CD4-positive, alpha-beta T cell treated with Interleukin-17A for 4 hours (primary cell): ENCODE measurements at regions not wholly inside any gene's neighbourhood (a gene's known extent, or its start where the extent isn't known, plus 50 kb on each side); places are given as distances from the start of the nearest gene placed in this dataset.
"Not testable (repeated sequence)": the region's sequence is repeated elsewhere in the genome, so short reads cannot be mapped to it uniquely, and the experiment has no call there.

Experiments used
- DNase-seq: peaks from one replicate; pipeline ENCODE4 v3.0.0-alpha.2; 2020; ENCODE audit warnings: mixed read lengths

DNA sequence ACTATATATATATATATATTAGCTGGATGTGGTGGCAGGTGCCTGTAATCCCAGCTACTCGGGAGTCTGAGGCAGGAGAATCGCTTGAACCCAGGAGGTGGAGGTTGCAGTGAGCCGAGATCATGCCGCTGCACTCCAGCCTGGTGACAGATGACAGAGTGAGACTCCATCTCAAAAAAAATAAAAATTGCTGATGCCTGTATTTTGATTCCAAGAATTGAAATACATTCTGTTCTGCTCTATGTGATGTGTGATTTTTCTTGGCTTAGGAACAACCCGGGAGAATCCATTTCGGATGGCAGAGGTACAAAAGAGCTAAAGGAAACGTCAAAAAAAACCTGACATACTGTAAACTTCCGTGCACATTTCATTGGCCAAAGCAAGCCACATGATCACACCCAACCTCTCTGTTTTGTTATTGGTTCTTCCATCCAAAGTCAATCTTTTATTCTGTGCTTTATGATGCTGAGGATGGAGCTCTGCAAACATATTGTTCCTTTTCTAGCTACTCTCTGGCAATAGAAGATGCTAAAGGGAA is 478.1 kb upstream of the MAP2 start:
- no peak for DNase-seq

DNA sequence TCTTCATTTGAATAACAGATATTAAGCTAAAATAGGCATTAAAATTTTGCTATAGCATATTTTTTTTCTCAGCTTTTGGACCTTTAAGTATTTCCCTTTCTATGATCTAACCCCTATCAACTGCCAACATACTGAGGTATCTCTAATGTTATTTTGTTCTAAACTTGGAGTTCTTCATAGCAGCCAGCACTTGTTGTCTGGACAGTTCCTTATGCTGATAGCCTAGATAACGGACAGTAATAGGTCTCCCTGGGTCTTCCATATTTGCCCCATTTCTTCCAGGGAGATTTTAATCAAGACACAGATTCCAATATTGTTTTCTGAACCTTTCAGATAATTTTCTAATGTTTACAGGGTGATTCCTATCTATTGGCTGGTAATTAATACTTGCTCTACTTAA is 475.8 kb upstream of the MAP2 start:
- no peak for DNase-seq

DNA sequence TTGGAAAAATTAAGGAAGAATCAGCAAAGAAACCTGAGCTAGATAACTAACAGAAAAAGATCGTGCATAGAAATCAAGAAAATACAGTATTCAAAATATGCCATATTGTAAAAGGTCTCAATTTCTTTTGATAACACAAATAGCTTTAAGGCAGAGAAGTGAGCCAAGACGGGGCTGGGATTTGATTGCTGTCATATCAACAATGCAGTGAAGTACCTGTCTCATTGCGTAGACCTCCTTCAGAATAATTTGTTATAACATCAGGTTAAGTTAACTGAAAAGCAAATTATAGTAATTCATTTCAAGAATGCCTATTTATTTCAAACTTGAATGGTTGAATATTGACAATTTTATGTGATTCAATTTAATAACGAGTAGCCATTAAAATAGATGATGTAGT is 453.8 kb upstream of the MAP2 start:
- no peak for DNase-seq

DNA sequence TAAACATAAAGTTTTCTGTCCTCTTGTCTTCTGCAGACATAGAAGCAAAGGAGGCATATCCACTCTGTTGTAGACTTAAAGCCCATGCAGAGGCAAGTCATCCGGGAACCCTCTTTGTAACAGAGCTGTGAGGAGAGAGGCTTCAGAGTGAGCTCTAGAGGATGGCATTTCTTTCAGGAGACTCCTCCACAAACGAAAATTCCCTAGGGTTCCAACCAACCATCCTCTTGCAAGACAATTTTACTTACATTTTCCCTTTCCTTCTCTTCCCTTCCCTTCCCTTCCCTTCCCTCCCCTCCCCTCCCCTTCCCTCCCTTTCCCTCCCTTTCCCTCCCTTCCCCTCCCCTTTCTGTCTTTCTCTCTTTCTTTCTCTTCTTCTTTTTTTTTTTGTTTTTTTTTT is 446.3 kb upstream of the MAP2 start:
- no peak for DNase-seq

DNA sequence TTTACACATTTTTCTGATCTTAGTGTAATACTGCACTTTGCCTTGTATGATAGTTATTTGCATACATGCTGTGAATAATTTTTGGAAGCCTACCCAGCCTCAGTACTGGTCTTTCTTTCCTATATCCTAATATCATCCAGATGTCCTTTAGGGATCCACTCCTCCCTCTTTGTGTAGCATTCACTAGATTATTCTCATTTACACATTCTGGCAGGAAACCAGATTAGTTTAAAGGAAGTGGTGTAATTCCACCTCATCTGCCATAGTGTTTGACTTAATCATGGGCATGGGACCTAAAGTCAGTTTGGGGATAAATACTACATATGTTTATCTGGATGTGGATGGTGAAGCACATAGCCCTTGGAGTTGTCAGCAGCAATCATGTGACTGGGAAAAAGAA is 444.9 kb upstream of the MAP2 start:
- DNase-seq = no peak

DNA sequence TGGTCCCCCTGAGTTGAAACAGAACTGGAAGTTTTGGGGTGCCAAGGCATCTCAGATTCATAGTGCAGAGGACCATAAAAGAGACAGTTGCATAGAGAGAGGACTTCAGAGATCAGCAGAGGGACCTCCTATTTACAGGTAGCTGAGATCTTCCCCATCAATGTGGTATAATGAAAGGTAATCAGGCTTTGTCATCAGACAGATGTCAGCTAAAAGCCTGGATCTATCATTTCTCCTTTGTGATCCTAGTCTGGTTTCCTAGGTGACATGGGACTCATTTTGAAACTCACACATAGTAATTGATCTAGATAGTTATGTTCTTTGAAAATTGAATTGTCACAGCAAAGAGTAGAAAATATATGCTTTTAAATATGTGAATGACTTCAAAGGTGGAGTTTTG is 443.5 kb upstream of the MAP2 start:
- no peak for DNase-seq

DNA sequence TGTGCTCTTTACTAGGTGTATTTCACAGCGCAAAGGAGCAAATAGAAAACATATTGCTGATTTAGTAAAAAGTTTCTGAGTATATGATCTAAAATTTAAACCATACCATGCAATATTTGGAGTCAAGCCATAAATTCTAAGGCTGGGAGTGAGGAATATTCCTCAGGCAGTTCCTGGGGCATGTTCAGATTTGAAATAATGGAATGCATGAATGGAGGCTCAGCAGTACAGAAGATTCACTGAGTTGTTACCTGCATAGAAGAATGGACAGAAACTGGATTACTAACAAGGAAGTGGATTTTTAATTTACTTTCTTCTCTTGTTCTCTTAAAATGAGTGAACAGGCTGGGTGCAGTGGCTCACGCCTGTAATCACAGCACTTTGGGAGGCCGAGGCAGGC is 441.0 kb upstream of the MAP2 start:
- no peak for DNase-seq

DNA sequence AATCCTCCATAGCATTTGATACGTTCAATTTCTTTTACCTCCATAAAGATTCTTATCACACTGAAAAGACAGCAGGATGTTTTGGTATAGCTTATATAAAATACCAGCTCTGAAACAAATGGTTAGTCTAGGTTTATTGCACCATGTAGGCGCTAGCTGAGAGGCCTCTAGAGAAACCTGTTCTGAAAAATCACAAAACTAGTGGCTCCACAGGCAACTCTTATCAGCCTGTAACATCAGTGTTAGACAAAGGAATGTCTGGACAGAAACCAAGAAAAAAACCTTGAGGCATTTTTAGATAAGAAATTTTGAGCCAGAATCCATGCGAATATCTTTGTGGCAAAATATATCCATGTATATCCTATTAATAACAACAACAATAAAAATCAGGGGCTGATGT is 440.4 kb upstream of the MAP2 start:
- no peak for DNase-seq

DNA sequence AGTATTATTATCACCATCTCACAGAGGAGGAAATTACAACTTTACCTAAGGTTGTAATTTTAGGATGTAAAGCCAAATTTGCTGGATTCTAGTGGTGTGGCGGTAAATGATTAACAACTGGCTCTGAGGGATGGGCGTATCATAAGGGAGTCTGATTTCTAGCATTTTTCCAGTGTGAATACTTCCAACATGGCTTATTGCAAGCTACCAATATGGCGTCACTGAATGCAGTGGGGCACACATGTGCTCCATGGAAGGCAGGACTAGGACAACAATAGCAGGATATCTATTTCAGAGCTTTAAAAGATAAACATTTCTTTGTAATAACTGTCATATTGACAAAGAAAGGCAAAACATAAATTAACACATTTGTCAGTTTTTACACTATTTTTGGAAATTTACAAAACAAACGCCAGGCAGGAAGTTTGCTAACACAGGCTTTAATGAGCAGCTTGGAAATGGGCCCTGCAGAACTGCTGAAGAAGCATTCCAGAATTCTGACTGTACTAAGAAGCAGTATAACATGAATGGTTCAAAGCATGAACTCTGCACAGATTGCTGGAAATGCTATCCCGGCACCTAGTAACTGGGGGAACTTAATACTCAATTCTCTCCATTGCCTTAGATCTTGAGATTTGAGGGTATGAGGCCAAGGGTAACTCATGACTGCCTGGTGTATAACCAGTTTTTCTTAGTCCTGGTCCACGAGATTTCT is 439.3 kb upstream of the MAP2 start:
- no peak for DNase-seq

DNA sequence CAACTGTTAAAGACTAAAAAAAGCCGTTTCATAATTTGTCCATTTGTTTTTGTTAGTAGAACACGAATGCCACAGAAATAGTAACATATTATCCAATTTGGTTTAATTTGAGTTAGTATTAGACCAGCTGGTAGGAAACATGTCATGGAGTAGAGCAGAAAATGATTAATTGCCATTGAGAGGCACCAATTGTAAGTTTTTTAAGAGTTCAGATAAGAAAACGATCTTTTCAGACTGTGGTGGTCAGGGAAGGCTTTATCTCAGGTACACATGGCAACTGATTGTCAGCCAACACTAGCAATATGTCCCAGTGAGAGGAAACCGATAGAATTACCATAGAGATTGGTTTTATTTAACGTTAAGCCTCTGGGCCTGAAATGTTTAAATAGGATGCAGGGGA is 438.2 kb upstream of the MAP2 start:
- no peak for DNase-seq

DNA sequence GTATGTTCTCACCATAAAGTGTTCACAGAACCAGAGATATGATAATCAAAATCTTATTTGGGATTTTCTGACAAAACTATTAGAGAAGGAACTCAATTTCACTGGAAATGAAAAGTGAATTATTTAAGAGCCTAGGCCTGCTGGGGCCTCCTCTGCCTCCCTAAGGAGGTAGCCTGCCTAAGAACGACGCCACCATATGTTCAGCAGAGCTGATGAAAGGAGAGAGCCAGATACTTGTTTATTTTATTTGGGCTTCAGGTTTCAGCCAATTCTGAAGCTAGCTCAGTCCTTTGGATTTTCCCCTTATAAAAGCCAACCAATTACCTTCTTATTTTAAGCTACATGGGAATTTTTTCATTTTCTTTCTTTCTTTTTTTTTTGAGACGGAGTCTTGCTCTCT is 433.1 kb upstream of the MAP2 start:
- DNase-seq = no peak

DNA sequence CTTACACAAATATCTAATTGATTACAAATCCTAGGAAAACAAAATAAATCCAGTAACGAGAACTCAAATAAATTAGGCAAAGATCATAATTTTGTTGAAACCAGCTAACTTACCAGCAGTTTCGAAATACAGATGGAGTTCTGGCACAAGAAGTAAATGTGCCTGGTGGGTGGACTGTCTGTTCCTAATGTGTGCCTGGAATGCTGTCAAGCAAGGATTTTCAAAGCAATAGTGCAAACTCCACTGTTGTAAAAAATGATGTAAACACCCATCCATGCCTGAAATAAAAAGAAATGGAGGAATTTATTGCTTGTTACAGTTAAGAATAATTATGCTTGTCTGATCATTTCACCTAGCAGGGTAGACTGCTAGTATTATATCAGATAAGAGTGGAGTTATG is 423.9 kb upstream of the MAP2 start:
- DNase-seq = no peak

DNA sequence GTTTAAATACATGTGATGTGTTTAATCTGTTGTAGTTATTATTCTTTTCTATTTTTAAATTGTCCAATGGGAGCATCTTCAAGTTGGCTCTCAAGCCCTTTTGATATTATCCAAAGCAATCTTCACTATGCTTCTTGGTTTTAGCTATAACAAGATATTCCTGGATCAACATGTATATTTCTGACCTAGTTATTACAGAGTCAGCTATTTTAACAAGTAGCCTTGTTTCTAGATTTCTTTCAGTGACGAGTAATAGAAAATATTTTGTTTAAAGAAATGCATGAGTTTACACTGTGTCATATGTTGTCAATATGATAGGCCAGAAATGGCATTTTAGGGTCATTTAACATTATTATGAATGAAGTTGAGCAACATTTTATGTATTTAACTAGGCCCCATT is 421.8 kb upstream of the MAP2 start:
- DNase-seq = no peak

DNA sequence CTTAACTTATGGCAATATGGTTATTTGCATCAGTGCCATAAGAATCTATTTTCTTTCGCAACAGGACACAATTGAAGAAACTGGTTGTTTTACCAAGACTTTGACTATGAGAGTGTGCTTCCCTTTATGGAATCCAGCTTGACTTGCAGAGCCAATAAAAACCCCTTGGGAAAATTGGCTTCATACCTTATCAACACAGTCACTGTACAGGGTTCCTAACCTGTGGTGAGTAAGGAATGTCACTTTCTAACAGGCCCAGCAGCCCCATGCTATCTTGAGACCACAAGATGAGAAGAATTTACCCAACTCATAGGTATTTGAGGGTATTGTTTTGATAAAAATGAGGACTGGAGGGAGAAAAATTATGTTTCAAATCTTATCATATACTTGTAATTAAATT is 418.5 kb upstream of the MAP2 start:
- DNase-seq = no peak

DNA sequence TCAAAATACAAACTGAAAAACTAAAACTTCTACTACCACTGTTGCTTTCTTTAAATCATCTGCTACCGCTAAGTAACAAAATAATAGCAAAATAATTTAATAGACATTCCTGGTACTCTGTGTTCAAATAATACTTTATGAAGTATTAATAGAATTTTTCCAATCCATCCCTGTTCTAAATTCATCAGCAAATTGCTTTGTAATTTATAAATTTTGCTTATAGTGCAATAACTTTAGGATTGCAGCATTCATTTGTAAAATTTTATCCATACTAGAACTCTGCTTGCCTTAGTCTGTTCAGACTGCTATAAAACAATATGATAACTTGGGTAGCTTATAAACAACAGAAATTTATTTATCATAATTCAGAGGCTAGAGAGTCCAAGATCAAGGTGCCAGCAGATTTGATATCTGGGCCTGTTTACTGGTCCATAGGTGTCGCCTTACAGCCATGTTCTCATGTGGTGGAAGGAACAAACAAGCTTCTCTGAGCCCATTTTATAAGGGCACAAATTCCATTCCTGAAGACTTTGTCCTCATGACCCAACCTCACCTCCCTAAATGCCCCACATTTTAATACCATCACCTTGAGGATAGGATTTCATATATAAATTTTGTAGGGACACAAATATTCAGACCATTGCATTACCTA is 415.1 kb upstream of the MAP2 start:
- DNase-seq = no peak

DNA sequence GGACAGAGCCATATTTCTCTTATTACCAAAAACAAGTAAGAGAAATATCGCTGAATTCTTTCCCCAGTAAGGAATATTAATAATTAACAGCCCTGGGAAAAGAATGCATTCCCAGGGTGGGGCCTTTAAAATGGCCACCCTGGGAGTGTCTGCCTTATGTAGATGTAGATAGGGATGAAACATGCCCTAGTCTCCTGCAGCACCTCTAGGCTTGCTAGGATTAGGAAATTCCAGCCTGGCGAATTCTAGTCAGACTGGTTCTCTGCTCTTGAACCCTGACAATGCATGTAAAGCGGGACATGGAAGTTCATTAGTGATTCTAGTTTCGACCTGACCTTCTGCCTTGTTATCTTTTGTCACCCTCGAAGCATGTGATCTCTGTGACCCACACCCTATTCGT is 405.2 kb upstream of the MAP2 start:
- DNase-seq = not testable (repeated sequence)

DNA sequence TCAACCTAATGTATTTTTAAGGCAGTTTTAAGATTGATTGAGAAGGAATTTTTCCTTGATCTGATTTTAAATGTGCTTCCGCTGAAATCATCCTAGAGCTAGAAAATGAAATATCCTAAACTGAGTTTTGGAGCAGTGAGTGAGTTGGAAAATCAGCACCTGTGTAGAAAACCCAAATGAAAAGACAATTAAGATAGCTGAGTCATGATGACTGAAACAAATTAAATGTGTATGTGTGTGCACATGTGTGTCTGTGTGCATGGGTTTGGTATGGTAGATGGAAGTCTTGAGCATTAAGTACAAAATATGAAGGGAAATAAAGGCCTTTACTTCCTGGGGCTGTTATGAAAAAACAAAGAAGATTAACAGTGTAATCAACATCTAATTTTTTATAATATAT is 394.6 kb upstream of the MAP2 start:
- DNase-seq = no peak

DNA sequence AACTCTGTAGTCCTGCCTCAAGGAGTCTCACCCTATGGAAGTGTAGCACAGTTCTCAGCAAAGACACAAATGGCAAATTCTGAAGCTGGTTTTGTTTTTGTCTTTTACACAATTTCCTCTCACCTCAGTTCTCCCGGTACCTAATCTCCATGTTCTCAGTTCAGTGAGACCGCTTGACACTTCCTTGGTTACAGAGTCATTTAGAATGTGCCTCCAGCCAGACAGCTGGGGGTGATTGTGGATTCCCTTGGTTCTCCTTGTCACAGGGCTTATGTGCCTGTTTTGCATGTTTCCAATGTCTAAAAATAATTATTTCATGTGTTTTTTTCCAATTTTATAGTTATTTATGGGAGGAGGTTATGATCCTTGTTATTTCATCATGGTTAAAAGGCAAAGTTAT is 379.5 kb upstream of the MAP2 start:
- DNase-seq = no peak

DNA sequence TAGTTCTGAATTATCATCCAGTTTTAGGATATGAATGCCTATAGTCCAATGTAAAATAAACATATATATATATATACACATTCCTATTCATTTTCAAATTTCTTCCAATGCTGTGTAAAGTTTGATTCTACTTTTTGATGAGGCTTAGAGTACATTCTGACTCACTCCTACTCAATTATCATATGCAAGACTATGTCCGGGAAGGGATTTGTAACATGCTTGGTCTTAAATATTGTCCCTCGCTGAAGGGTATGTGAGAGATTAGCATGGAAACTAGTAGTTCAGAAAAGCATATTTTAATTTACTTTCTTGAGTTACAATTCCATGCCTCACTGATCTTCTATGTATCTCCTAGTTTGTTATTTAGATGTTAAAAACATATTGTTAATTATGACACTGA is 377.7 kb upstream of the MAP2 start:
- DNase-seq = no peak

DNA sequence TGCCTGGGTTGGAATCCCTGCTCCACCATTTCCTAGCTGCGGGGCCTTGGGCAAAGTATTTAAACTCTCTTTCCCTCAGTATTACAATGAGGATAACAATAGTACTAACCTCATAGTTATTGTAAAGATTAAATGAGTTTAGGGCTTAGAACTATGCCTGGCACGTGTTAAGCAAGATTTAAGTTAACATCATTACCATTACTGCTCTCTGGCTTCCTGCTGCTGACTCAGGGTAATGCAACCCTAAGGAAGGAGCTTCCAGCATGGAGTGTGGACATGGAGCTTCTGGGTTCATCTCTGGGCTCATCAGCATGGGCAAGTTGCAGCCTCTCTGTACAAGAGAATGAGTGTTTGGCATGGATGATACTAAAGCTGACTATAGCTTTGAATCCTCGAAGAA is 374.2 kb upstream of the MAP2 start:
- no peak for DNase-seq

DNA sequence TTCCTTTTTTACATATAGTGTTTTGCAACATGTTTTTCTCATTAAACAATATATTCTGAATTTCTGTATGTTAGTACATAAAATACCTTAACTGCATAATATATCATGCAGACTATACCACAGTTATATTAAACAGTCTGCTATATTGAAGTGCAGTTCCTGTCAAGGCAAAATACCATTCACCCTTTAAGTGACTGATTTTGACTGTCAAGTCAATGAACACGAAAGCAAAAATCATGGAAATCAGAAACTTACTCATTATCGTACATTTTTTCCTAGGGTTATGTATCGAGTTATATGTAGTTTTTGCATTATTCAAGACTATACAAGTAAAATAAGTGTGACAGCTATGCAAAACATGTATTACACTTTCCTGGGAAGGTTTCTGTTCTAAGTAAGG is 361.6 kb upstream of the MAP2 start:
- no peak for DNase-seq

DNA sequence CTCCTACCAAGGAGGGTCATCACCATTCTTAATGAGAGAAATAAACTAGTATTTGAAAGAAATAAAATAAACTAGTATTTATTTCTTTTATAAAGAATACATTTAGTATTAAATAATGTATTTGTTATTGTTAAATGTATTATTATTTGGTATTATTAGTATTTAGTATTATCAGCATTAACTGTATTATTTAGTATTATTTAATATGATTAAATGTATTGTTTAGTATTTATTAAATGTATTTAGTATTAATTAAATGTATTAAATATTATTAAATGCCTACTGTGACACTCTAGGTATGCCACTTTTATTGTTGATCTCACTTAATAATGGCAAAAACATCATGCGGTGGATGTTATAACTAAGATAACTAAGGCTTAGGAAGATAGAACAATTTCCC is 353.6 kb upstream of the MAP2 start:
- no peak for DNase-seq

DNA sequence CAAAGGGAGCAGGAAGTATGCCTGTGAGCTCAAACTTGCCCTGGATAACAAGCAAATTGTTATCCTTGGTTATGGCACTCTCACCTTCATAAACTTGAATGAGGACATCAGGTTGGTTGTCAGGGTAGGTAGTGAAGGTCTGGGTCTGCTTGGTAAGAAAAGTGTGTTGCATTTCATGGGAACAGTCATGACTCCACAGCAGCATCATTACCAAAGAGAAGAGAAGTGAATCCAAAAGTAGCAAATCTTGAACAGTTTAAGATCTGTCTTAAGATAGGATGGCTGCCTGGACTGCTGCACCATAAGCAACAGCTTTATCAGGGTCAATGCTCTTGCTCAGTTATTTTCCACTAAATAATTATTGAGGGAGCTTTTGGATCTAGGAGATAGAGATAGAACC is 350.7 kb upstream of the MAP2 start:
- no peak for DNase-seq

DNA sequence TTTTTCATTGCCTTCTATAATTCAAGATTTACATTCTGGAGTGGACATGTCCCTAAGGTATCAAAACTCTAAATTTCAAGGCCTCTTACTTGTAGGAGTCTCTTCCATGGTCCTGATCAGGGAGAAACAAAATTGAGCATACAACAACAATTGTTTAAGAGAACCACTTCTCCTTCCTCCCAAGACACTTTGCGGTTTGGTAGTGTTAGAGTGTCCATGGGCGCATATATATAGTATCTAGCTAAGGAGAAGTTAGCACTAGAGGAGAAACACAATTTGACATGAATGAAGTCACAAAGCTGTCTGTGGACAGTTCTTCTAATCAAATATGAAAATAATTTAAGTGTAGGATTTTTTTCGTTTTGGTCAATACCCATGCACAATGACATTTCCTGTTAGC is 349.1 kb upstream of the MAP2 start:
- DNase-seq = no peak

DNA sequence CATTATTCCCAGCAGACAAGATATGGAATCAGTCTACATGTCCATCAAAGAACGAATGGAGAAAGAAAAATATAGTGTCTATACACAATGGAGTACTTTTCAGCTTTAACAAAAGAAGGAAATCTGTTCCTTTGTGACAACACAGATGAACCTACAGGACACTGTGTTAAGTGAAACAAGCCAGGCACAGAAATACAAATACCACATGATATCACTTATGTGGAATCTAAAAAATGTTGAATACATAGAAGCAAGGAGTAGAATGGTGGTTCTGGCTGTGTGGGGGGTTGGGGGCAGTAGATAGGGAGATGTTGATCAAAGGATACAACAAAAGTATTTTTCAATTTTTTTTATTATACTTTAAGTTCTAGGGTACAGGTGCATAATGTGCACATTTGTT is 347.7 kb upstream of the MAP2 start:
- DNase-seq = no peak
